A172 (cell line): ENCODE measurements at regions not wholly inside any gene's neighbourhood (a gene's known extent, or its start where the extent isn't known, plus 50 kb on each side); places are given as distances from the start of the nearest gene placed in this dataset.

Source experiments
- DNase-seq: peaks from one replicate; pipeline ENCODE4 v3.0.0-alpha.2; 2015; ENCODE audit warnings: low spot score

GRCh38 chr3:24596626-24597025 is 102.0 kb upstream of the THRB start:
- no peak for DNase-seq

DNA sequence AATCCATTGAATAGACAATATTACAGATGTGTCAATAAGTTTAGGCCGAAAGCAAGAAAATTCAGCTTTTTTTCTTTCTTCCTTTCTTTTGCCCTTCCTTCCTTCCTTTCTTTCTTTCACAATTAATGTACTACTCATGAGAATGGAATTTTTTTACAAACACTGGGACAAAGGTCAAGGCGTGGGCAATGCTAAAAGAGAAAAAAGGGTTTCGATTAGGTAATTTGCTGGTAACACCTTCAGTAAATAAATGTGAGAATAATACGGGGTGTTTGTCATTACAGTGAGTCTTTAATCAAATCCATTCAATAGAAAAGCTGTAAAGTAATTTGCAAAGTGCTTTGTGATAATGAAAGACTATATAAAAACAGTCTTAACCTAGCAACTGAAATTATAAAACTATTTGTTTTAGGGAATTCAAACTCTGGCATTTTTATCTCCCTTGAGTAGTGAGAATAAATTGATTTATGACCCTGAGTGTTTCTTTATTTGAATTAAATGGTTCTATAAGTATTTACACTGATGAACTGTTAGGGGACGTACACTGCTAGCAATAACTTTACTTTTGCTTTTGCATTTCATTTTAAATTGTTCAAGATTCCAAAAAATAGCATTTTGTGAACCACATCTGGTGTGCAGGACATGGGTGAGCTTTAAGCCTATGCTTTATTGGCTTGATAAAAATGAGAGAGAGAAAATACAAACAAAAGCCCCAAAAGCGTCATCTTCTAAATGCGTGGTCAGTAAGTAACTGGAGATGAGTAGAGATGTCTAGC is 104.2 kb upstream of the THRB start:
- DNase-seq: peak; percentile 22

DNA sequence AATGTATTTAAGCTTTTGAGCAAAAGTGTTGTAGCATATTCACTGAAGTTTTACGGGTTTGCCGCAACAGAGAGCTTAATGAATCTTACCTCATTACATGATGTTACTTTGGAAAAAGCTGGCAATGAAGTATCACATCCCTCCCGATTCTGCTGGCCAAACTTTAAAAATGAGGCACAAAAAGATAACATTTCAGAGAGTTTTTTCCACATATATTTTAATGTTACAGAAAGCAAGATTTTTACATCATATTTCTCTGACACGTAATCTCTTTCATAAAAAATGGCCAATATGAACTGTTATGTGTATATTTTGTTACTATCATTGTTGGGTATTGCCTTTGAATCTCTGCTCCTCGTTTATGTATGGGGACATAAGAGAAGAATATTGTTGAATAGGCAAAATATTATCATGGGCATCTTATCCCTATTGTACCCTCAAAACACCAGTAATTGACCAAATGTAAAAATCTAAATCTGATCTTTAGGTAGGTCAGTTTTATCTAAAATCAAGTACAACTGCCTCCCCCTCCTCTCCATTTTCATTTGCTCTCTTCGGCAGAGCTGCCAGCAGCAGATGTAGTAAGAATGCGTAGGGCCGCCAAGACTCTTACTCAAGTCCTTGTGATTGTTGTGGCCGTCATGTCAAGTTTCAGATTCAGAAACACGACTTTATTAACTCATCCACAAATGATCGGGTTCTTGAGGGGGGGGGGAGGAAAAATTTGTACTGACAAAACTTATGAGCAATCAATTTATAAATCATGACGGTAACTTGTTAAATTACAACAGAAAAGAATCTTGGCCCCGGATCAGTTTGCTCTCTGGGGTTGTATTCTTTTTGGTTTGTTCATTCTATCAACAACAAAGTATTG is 106.7 kb upstream of the THRB start:
- DNase-seq: no peak

GRCh38 chr3:24604215-24604614 is 109.6 kb upstream of the THRB start:
- no peak for DNase-seq

- DNase-seq: no peak
Measured at GRCh38 chr3:24605511-24606028, 110.9 kb upstream of the THRB start.

DNA sequence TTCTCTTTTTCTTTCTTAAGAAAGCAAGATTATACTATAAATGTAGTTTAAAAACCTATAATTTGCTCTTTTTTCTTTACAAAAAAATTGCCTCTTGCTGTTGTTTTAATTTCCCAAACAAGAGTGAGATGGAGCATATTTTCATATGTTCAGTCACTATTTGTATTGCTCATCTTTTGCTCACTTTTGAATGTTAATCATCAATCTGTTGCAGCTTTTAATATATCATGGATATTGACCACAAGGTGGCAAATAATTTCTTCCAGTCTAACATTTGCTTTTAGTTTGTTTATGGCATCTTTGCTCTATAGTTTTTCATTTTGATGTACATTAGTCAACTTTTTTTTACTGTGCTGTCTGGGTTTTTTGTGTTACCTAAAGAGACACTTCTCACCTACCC is 112.6 kb upstream of the THRB start:
- no peak for DNase-seq

GRCh38 chr3:24608701-24609390 is 114.2 kb upstream of the THRB start:
- DNase-seq: no peak

DNA sequence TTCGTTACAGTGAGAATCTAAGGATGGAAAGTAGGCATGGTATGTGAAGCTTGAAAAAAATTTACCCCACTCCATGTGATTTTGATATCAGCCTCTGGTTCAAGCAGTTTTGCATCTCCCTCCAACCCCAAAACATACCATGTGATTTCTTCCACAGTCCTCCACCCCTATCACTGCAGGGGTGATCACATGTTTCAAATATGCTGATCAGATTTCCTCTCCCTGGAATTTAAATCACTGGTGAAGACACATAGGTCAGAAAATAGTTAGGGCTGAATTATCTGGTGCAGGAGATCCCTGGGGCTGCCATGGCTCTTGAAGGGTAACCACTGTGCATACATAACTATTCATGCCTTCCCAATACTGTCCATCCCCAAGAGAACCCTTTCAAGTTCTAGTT is 119.7 kb upstream of the THRB start:
- no peak for DNase-seq

- DNase-seq: no peak
Measured at GRCh38 chr3:24615177-24615576, 120.5 kb upstream of the THRB start.

DNA sequence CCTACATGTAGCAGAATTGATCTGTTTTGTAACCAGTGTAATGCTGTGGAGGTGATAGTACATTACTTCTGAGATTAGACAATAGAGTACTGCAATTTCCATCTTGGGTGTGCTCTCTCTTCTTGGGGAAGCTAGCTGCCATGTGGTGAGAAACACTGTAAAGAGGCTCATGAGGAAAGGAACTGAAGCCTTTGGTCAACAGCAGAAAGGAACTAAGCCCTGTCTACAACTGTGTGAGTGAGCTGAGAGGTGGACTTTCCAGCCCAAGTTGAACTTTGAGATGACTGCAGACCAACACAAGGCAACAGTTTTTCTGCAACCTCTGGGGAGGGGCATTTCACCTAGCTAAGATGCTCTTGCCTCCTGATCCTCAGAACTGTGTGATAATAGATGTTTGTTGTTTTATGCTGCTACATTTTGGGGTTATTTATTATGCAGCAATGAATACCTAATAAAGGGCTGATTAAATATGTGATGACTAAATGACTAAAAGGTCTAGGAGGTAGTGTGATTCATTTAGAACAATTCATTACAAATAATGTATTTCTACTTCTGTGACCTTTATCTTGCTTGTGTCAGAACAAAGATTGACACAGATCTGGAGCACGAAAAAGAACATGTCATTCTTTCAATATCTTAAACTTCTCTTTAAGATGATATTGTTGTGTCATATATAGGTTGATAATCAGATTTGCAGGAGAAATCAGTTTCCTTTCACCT is 121.6 kb upstream of the THRB start:
- DNase-seq: no peak

DNA sequence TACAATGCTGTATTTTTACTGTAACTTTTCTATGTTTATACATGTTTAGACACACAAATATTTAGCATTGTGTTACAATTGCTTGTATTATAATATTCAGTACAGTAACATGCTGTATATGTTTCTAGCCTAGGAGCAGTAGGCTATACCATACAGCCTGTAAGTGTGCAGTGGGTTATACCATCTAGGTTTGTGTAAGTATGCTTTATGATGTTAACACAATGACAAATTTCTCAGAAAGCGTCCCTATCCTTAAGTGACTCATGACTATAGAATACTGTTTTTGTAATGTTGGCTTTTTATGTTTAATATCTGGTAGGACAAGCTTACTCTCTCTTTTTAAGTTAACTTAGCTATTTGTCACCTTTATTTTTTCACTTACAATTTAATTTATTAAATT is 127.5 kb upstream of the THRB start:
- no peak for DNase-seq

DNA sequence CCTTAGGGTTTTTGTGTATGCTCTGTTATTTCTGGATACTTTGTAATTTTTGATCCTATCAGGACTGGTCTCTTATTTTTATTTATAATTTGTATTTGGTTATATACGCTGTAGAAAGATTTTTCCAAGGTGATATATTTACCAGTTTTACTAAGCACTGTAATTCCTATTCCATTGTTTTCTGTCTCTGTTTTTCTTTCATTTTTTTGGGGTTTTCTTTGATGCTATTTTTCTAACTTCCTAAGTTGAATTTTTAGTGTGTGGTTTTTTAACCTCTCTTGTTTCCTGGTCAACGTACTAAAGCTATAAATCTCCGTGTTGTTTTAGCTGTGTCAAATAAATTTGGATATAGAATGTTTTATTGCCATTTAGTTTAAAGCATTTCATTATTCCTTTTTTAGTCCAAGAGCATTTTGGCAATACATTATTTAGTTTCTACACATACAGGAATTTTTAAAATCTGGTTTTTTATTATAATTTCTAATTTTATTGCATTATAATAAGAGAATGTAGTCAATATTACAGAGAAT is 128.1 kb upstream of the THRB start:
- no peak for DNase-seq

- no peak for DNase-seq
Measured at GRCh38 chr3:24623657-24624056, 129.0 kb upstream of the THRB start.

- DNase-seq: no peak
Measured at GRCh38 chr3:24624938-24625681, 130.5 kb upstream of the THRB start.

DNA sequence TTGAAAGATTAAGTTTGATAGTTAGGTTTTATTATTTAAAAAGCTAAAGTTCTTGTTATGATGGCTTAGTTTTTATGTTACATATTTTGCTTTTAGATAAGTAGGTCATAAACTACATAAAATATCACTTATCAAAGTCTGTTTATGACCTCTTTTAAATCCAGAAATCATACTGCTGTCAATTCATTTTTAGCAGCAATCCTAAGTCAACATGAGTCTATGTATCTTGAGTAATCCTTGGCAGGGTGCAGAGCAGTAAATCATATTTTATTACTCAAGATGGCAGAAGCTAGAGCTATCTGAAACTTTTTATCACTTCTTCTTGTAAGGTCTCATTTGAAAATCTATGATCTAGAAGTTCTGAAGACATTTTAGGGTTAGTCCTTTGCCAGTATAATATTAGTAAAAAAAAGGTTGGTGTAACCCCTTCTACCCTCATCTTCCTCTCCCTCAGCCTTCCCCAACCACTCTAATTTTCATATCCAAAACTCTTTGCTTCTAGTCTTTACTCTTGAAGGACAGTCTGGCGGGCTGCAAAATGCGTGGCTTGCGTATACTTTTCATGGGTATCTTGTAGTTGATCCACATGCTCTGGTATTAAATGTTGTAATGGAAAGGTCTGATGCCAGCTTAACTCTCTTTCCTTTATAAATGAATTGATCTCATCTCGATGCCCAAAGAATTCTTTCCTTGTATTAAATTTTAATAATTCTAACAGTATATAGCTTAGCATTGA is 134.0 kb upstream of the THRB start:
- DNase-seq: no peak

DNA sequence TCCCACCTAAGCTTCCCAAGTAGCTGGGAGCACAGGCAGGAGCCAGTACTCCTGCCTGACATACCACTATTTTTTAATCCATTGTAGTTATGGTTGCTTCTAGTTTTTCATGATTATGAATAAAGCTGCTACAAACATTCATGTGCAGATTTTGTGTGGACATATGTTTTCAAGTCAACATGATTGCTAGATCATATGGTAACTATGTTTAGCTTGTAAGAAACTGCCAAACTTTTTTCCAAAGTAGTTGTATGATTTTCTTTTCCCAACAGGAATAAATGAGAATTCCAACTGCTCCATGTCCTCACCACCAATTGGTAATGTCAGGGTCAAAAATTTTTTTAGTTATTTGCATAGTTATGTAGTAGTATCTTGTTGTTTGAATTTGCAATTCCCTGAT is 136.8 kb upstream of the THRB start:
- no peak for DNase-seq

DNA sequence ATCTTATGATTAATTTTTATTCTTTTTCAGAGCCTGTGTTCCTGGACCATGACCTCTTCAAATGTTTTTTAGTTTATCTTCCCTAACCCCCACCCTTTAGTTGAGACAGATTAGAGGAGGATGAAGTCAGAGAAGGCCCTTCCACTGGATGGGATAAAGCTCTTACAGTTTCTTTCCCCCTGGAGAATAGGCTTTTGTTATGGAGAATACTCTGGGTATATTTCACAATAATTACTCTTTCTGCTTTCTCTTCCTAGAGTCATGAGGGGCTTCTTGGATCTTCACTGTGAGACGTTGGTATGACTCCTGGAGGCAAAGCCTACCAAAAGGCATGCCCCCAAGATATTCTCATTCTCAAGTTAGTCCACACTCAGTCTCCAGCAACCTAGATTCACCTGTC is 144.4 kb upstream of the THRB start:
- no peak for DNase-seq

- no peak for DNase-seq
Measured at GRCh38 chr3:24639481-24640329, 145.1 kb upstream of the THRB start.

GRCh38 chr3:24640330-24640877 is 145.8 kb upstream of the THRB start:
- peak; percentile 28 for DNase-seq
